ENCODE measurements at regions not wholly inside any gene's neighbourhood (a gene's known extent, or its start where the extent isn't known, plus 50 kb on each side); places are given as distances from the start of the nearest gene placed in this dataset.

DNA sequence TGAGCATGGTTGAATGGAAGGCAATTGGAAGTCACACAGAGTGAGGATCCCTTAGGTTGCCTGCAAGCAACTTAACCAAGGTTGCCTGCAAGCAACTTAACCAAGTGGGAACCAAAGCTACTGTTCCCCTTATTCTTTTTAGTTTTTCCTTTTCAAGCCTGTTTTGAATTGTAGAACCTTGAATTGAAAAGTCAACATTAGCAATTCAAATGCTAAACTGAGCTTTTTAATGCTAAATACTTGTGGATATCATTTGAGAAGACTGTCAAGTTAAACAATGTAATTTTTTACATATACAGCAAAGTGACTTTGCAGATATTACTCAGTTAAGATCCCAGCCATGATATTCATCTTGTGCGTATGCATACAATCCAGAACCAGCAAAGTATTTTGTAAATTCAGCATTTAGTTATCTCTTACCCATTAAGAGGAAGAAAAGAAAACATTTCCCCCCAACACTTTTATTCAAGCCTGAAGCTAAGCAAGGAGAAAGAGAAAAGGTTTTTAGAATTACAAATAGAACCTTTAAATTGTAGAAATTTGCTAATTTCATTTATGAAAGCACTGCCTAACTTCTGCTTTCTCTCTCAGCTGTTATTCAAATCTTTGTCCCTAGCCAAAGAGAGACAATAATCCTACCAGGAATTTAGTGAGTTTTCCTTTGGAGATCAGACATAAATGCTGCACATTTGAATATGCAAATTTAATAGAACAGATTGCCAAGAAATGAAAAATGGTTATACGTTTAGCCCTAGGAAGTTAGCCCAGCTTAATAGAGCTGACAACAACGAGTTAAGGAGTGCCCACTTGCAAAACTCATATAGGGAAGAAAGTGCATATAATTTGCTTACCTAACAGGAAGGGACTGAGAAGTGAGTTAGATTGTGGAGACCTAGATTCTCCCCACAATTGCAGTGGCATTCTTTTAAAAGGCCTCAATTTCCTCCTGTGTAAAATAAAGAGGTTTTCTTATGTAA is 643.2 kb upstream of the PIK3C3 start (continued):
- TF ChIP-seq EP300 (IDR thresholded peaks at IDR 0.05; ENCODE audit: borderline replicate concordance in 1 of 2, low read depth in 2 of 2, low read length in 2 of 2) (no peak), SRF (IDR thresholded peaks at IDR 0.05; ENCODE audit: low read depth, low read length) (no peak), SP1 (IDR thresholded peaks at IDR 0.05; ENCODE audit: low read depth, low read length) (peak; percentile 24; the same call in 1 of the 2 replicates), POLR2A (IDR thresholded peaks at IDR 0.05; ENCODE audit: control extremely low read depth in 1 of 2, low read depth in 2 of 2, low read length in 2 of 2) (no peak)
- TF ChIP-seq, protein P1, sequence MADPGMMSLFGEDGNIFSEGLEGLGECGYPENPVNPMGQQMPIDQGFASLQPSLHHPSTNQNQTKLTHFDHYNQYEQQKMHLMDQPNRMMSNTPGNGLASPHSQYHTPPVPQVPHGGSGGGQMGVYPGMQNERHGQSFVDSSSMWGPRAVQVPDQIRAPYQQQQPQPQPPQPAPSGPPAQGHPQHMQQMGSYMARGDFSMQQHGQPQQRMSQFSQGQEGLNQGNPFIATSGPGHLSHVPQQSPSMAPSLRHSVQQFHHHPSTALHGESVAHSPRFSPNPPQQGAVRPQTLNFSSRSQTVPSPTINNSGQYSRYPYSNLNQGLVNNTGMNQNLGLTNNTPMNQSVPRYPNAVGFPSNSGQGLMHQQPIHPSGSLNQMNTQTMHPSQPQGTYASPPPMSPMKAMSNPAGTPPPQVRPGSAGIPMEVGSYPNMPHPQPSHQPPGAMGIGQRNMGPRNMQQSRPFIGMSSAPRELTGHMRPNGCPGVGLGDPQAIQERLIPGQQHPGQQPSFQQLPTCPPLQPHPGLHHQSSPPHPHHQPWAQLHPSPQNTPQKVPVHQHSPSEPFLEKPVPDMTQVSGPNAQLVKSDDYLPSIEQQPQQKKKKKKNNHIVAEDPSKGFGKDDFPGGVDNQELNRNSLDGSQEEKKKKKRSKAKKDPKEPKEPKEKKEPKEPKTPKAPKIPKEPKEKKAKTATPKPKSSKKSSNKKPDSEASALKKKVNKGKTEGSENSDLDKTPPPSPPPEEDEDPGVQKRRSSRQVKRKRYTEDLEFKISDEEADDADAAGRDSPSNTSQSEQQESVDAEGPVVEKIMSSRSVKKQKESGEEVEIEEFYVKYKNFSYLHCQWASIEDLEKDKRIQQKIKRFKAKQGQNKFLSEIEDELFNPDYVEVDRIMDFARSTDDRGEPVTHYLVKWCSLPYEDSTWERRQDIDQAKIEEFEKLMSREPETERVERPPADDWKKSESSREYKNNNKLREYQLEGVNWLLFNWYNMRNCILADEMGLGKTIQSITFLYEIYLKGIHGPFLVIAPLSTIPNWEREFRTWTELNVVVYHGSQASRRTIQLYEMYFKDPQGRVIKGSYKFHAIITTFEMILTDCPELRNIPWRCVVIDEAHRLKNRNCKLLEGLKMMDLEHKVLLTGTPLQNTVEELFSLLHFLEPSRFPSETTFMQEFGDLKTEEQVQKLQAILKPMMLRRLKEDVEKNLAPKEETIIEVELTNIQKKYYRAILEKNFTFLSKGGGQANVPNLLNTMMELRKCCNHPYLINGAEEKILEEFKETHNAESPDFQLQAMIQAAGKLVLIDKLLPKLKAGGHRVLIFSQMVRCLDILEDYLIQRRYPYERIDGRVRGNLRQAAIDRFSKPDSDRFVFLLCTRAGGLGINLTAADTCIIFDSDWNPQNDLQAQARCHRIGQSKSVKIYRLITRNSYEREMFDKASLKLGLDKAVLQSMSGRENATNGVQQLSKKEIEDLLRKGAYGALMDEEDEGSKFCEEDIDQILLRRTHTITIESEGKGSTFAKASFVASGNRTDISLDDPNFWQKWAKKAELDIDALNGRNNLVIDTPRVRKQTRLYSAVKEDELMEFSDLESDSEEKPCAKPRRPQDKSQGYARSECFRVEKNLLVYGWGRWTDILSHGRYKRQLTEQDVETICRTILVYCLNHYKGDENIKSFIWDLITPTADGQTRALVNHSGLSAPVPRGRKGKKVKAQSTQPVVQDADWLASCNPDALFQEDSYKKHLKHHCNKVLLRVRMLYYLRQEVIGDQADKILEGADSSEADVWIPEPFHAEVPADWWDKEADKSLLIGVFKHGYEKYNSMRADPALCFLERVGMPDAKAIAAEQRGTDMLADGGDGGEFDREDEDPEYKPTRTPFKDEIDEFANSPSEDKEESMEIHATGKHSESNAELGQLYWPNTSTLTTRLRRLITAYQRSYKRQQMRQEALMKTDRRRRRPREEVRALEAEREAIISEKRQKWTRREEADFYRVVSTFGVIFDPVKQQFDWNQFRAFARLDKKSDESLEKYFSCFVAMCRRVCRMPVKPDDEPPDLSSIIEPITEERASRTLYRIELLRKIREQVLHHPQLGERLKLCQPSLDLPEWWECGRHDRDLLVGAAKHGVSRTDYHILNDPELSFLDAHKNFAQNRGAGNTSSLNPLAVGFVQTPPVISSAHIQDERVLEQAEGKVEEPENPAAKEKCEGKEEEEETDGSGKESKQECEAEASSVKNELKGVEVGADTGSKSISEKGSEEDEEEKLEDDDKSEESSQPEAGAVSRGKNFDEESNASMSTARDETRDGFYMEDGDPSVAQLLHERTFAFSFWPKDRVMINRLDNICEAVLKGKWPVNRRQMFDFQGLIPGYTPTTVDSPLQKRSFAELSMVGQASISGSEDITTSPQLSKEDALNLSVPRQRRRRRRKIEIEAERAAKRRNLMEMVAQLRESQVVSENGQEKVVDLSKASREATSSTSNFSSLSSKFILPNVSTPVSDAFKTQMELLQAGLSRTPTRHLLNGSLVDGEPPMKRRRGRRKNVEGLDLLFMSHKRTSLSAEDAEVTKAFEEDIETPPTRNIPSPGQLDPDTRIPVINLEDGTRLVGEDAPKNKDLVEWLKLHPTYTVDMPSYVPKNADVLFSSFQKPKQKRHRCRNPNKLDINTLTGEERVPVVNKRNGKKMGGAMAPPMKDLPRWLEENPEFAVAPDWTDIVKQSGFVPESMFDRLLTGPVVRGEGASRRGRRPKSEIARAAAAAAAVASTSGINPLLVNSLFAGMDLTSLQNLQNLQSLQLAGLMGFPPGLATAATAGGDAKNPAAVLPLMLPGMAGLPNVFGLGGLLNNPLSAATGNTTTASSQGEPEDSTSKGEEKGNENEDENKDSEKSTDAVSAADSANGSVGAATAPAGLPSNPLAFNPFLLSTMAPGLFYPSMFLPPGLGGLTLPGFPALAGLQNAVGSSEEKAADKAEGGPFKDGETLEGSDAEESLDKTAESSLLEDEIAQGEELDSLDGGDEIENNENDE (IDR thresholded peaks at IDR 0.05; ENCODE audit: insufficient replicate concordance, low read length): peak; percentile 98

Data from H1 (cell line).